Osteoblast (primary cell): ENCODE measurements at regions not wholly inside any gene's neighbourhood (a gene's known extent, or its start where the extent isn't known, plus 50 kb on each side); places are given as distances from the start of the nearest gene placed in this dataset.

ENCODE experiments used
- DNase-seq: peaks from one replicate; pipeline ENCODE4 v3.0.0; 2011; ENCODE audit warnings: low spot score, mixed read lengths; ENCODE audit not compliant: insufficient read length; ENCODE audit errors: missing footprints
- H2AFZ ChIP-seq: 2 replicates; pipeline ENCODE4 v1.6.0; 2011; ENCODE audit warnings: mild to moderate bottlenecking, low read length
- H3K27ac ChIP-seq: 2 replicates; pipeline ENCODE4 v1.5.1; 2011; ENCODE audit warnings: mild to moderate bottlenecking, low read depth, low read length, moderate library complexity
- H3K27me3 ChIP-seq: 2 replicates; pipeline ENCODE4 v1.6.0; 2012; ENCODE audit warnings: mild to moderate bottlenecking, control low read depth, inconsistent platforms, low read length, moderate library complexity; ENCODE audit not compliant: insufficient read depth
- H3K36me3 ChIP-seq: 2 replicates; pipeline ENCODE4 v1.5.1; 2011; ENCODE audit warnings: mild to moderate bottlenecking, low read length, control low read depth, moderate library complexity; ENCODE audit not compliant: insufficient read depth
- H3K4me1 ChIP-seq: 2 replicates; pipeline ENCODE4 v1.5.1; 2011; ENCODE audit warnings: mild to moderate bottlenecking, low read length, control low read depth, moderate library complexity; ENCODE audit not compliant: insufficient read depth
- H3K4me2 ChIP-seq: 2 replicates; pipeline ENCODE4 v1.6.0; 2011; ENCODE audit warnings: mild to moderate bottlenecking, low read length; ENCODE audit not compliant: insufficient read depth
- H3K4me3 ChIP-seq: fragments of 200-600 bp; sonication (generic); 3 replicates; pipeline ENCODE4 v1.5.1; 2012; ENCODE audit warnings: mild to moderate bottlenecking, low read length, inconsistent platforms; ENCODE audit not compliant: insufficient read depth
- H3K79me2 ChIP-seq: 2 replicates; pipeline ENCODE4 v1.6.0; 2012; ENCODE audit warnings: mild to moderate bottlenecking, low read length, control low read depth, inconsistent platforms; ENCODE audit not compliant: insufficient read depth
- H3K9me3 ChIP-seq: 2 replicates; pipeline ENCODE4 v1.5.1; 2011; ENCODE audit warnings: low read depth, low read length, control low read depth
- H4K20me1 ChIP-seq: 2 replicates; pipeline ENCODE4 v1.6.0; 2012; ENCODE audit warnings: mild to moderate bottlenecking, low read length, control low read depth; ENCODE audit not compliant: insufficient read depth
- CTCF ChIP-seq: IDR thresholded peaks from 2 replicates; pipeline ENCODE4 v1.5.1; 2011; ENCODE audit warnings: mild to moderate bottlenecking, low read depth, low read length, moderate library complexity; ENCODE audit errors: extremely low read depth

- H3K4me2 ChIP-seq: no peak overlapping the region
- H3K4me1 ChIP-seq: no peaks in the 10 kb centered on the region
- H3K27ac ChIP-seq: no peak overlapping the region
- H3K36me3 ChIP-seq: no peaks in the 10 kb centered on the region
- DNase-seq: no peak
- TF ChIP-seq CTCF: no peak
- H3K9me3 ChIP-seq: no peaks in the 10 kb centered on the region
- H3K4me3 ChIP-seq: no peak overlapping the region
- H4K20me1 ChIP-seq: no peaks in the 10 kb centered on the region
- no peaks in the 10 kb centered on the region for H3K27me3 ChIP-seq
- H3K79me2 ChIP-seq: no peaks in the 10 kb centered on the region
- H2AFZ ChIP-seq: peak overlapping the region; percentile 3
These were observed 216.2 kb downstream of the BCL11B start for GRCh38 chr14:99055816-99056215.

- Histone ChIP-seq H3K9me3 (no peaks in the 10 kb centered on the region), H3K4me2 (no peak overlapping the region), H4K20me1 (no peaks in the 10 kb centered on the region), H3K79me2 (no peaks in the 10 kb centered on the region), H3K4me1 (no peaks in the 10 kb centered on the region), H3K36me3 (no peaks in the 10 kb centered on the region), H2AFZ (no peak overlapping the region), H3K27me3 (no peaks in the 10 kb centered on the region), H3K27ac (no peak overlapping the region), H3K4me3 (no peak overlapping the region)
- no peak for DNase-seq
- no peak for TF ChIP-seq CTCF
These were observed 214.4 kb downstream of the BCL11B start for GRCh38 chr14:99057576-99058083.

- no peaks in the 10 kb centered on the region for H4K20me1 ChIP-seq
- H3K27ac ChIP-seq: no peak overlapping the region
- no peak for DNase-seq
- no peaks in the 10 kb centered on the region for H3K4me1 ChIP-seq
- H3K36me3 ChIP-seq: no peaks in the 10 kb centered on the region
- H3K4me3 ChIP-seq: no peak overlapping the region
- H3K4me2 ChIP-seq: no peak overlapping the region
- H3K9me3 ChIP-seq: no peaks in the 10 kb centered on the region
- no peak overlapping the region for H2AFZ ChIP-seq
- H3K27me3 ChIP-seq: no peaks in the 10 kb centered on the region
- no peaks in the 10 kb centered on the region for H3K79me2 ChIP-seq
- no peak for TF ChIP-seq CTCF
These were observed 213.5 kb downstream of the BCL11B start for GRCh38 chr14:99058542-99058941.

- Histone ChIP-seq H4K20me1 (no peaks in the 10 kb centered on the region), H3K36me3 (no peaks in the 10 kb centered on the region), H3K79me2 (no peaks in the 10 kb centered on the region), H3K4me1 (no peaks in the 10 kb centered on the region), H3K9me3 (no peaks in the 10 kb centered on the region), H3K27me3 (no peaks in the 10 kb centered on the region), H3K4me3 (no peak overlapping the region), H3K27ac (no peak overlapping the region), H3K4me2 (no peak overlapping the region), H2AFZ (no peak overlapping the region)
- DNase-seq: no peak
- TF ChIP-seq CTCF: no peak
These were observed 209.8 kb downstream of the BCL11B start for GRCh38 chr14:99062216-99062615.
